Erythroblast (primary cell): ENCODE measurements at regions not wholly inside any gene's neighbourhood (a gene's known extent, or its start where the extent isn't known, plus 50 kb on each side); places are given as distances from the start of the nearest gene placed in this dataset.

Source experiments
- GATA1 ChIP-seq: IDR thresholded peaks from 2 replicates; pipeline ENCODE4 v1.6.1; 2011; ENCODE audit warnings: low read depth, mild to moderate bottlenecking, control low read depth, low read length, moderate library complexity
- POLR2A ChIP-seq: IDR thresholded peaks from 2 replicates; pipeline ENCODE4 v1.6.1; 2011; ENCODE audit warnings: mild to moderate bottlenecking, low read length

- TF ChIP-seq POLR2A = no peak
- no peak for TF ChIP-seq GATA1
Measured at GRCh38 chr19:30754162-30754561, 382.0 kb downstream of the ZNF536 start.
